ENCODE measurements at regions not wholly inside any gene's neighbourhood (a gene's known extent, or its start where the extent isn't known, plus 50 kb on each side); places are given as distances from the start of the nearest gene placed in this dataset.
A peak's percentile ranks its signal among the peaks of the same experiment; 100 is the strongest.

DNA sequence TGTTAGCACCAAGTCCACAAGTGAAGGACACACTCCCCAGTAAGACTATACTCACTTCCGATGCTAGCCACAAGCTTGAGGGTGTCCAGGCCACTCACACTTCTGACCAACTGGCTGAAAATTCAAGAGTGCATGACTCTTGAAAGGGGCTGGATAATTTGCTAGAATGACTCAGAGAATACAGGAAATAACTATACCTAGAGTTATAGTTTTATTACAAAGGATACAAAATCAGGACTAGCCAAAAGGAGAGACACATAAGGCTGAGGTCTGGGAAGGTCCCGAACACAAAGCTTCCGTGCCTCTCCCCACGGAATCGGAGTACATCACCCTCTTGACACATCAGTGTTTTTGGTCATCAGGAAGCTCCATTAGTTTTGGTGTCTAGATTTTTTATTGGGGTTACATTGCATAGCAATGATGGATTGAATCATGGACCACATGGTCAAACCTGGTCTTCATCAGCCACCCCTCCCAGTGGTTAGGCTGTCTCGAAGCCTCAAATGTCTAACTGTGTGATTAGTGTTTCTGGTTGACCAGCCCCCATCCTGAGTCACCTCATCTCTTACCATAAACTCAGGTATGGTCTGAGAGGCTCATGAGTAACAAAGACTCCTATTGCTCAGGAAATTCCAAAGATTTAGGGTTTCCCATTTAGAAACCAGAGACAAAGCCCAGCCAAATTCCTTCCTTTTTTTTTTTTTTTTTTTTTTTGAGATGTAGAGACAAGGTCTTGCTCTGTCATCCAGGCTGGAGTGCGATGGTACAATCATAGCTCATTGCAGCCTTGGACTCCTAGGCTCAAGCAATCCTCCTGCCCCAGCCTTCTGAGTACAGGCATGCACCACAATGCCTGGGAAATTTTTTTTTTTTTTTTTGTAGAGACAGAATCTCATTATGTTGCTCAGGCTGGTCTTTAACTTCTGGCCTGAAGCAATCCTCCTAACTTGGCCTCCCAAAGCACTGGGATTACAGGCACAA is 472.0 kb upstream of the TBX3 start:
- no peak for FAIRE-seq
- Histone ChIP-seq H3K9ac (replicated peaks in 1 of 4; ENCODE audit: extremely low read depth in 1 of 4, low read depth in 3 of 4, low read length in 3 of 4) (no peak overlapping the region), H4K91ac (replicated peaks; ENCODE audit: insufficient read length, low read length) (no peak overlapping the region), H2BK5ac (ENCODE audit: low read depth, low read length) (peak overlapping the region; percentile 32; the same call in 1 of the 2 replicates), H2BK120ac (replicated peaks; ENCODE audit: low read depth, low read length) (no peak overlapping the region), H3K18ac (ENCODE audit: extremely low read depth, low read length) (no peak overlapping the region), H3K9me3 (ENCODE audit: insufficient read depth in 2 of 2, low read depth in 1 of 2, low read length in 1 of 2) (no peaks in the 10 kb centered on the region), H3K27me3 (replicated peaks in 1 of 4; ENCODE audit: control insufficient read depth in 3 of 4, extremely low read depth in 1 of 4, insufficient read depth in 3 of 4, low read length in 3 of 4) (no peaks in the 10 kb centered on the region), H3K23ac (ENCODE audit: insufficient read length) (no peak overlapping the region), H3K36me3 (ENCODE audit: control insufficient read depth in 2 of 4, insufficient read depth in 4 of 4, low read length in 3 of 4) (no peaks in the 10 kb centered on the region), H4K5ac (ENCODE audit: insufficient read length, low read depth, low read length) (no peak overlapping the region), H2BK12ac (ENCODE audit: low read depth, low read length) (no peak overlapping the region), H3K4me1 (replicated peaks in 1 of 4; ENCODE audit: control insufficient read depth in 3 of 4, insufficient read depth in 4 of 4, low read length in 3 of 4) (no peaks in the 10 kb centered on the region; a peak in 1 of 7 replicates), H3K79me1 (ENCODE audit: low read depth, low read length) (no peaks in the 10 kb centered on the region), H3K4me3 (ENCODE audit: extremely low read depth in 1 of 4, insufficient read depth in 2 of 4, low read depth in 3 of 4, low read length in 4 of 4) (no peak overlapping the region), H4K20me1 (replicated peaks in 1 of 2; ENCODE audit: control insufficient read depth in 1 of 2, insufficient read depth in 2 of 2, low read length in 2 of 2) (no peaks in the 10 kb centered on the region), H3K14ac (ENCODE audit: insufficient read length) (no peak overlapping the region), H3K56ac (replicated peaks; ENCODE audit: insufficient read length, low read depth, low read length) (no peak overlapping the region), H3K79me2 (ENCODE audit: control insufficient read depth in 1 of 2, insufficient read depth in 2 of 2, low read length in 2 of 2) (no peaks in the 10 kb centered on the region), H4K8ac (ENCODE audit: extremely low read depth, insufficient read depth, low read length) (no peak overlapping the region), H3K4me2 (ENCODE audit: insufficient read depth in 1 of 2, low read depth in 2 of 2, low read length in 2 of 2) (no peak overlapping the region), H2BK20ac (ENCODE audit: low read length) (no peak overlapping the region), H2BK15ac (ENCODE audit: low read length) (no peak overlapping the region), H2AFZ (ENCODE audit: low read length) (no peak overlapping the region), H3K27ac (ENCODE audit: low read depth, low read length) (no peak overlapping the region), H3K4ac (replicated peaks; ENCODE audit: insufficient read length, low read depth, low read length) (no peak overlapping the region), H2AK5ac (ENCODE audit: low read depth, low read length) (0 out of 2 replicates have a peak overlapping the region, but pooled peaks have one; percentile 26), H3K23me2 (ENCODE audit: low read depth, low read length) (no peaks in the 10 kb centered on the region)
- DNase-seq (ENCODE audit: low read depth in 1 of 2, low spot score in 2 of 2): no peak
- 99% methylated on average over 6 of the region's 7 CpGs; no CpG with 5 or more reads in 1 of the 2 experiments for WGBS, 2 experiments (ENCODE audit: extremely low coverage in 1 of 2, insufficient coverage in 1 of 2, insufficient read length in 1 of 2, insufficient replicate concordance in 2 of 2, low coverage in 1 of 2, low lambda C conversion rate in 2 of 2, missing lambda C conversion rate in 1 of 2)
- ChIA-PET POLR2A (ENCODE audit: partially characterized antibody) (no interaction called here), CTCF (ENCODE audit: partially characterized antibody) (interaction anchor here (0.6 kb wide), 1 partner anchor 792 kb away, joined by 3 read pairs; no protein-coding TSS in a partner anchor)
- TF ChIP-seq BRCA1 (IDR thresholded peaks at IDR 0.05; ENCODE audit: low read depth, low read length): no peak
- TF ChIP-seq SP2 (IDR thresholded peaks at IDR 0.05; ENCODE audit: low read length): no peak
- TF ChIP-seq TAF7 (optimal IDR thresholded peaks at IDR 0.05; ENCODE audit: borderline replicate concordance, low read depth, low read length): no peak
- no peak for TF ChIP-seq TAF1 (IDR thresholded peaks at IDR 0.05; ENCODE audit: low read depth, low read length)

All from H1 (cell line).